ENCODE measurements at regions not wholly inside any gene's neighbourhood (a gene's known extent, or its start where the extent isn't known, plus 50 kb on each side); places are given as distances from the start of the nearest gene placed in this dataset.

GRCh38 chr12:73656375-73656774 lies 881.3 kb upstream of the ATXN7L3B start:
- TF ChIP-seq, protein P1, sequence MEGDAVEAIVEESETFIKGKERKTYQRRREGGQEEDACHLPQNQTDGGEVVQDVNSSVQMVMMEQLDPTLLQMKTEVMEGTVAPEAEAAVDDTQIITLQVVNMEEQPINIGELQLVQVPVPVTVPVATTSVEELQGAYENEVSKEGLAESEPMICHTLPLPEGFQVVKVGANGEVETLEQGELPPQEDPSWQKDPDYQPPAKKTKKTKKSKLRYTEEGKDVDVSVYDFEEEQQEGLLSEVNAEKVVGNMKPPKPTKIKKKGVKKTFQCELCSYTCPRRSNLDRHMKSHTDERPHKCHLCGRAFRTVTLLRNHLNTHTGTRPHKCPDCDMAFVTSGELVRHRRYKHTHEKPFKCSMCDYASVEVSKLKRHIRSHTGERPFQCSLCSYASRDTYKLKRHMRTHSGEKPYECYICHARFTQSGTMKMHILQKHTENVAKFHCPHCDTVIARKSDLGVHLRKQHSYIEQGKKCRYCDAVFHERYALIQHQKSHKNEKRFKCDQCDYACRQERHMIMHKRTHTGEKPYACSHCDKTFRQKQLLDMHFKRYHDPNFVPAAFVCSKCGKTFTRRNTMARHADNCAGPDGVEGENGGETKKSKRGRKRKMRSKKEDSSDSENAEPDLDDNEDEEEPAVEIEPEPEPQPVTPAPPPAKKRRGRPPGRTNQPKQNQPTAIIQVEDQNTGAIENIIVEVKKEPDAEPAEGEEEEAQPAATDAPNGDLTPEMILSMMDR (IDR thresholded peaks at IDR 0.05; ENCODE audit: low read depth, low read length): no peak
- no peak for TF ChIP-seq MAX (IDR thresholded peaks at IDR 0.05; ENCODE audit: low read depth, low read length)
